A549 (cell line): ENCODE measurements at regions not wholly inside any gene's neighbourhood (a gene's known extent, or its start where the extent isn't known, plus 50 kb on each side); places are given as distances from the start of the nearest gene placed in this dataset.

Experiments
- ATAC-seq, 2 experiments: fragments of 200-7000 bp in 1 of 2; fragments of >200 bp in 1 of 2; cut with Nextera tagmentation in 1 of 2; cut with Tn5 transposase in 1 of 2; 3 replicates each; pipeline versions ENCODE4 v1.8.0 to v1.9.1; 2018 to 2020; ENCODE audit warnings: mild to moderate bottlenecking in 1 of 2, moderate library complexity in 1 of 2
- CTCF ChIA-PET: fragments of 300-600 bp; sonication (Branson Sonifier 250); formaldehyde crosslinking; extraction: SDS; loops from one replicate; lab custom pipeline; 2021; ENCODE audit warnings: antibody characterized with exemption, inconsistent platforms; lab: Yijun Ruan, JAX
- POLR2A ChIA-PET: fragments of 350-600 bp; formaldehyde crosslinking; extraction: SDS; loops from one replicate; lab custom pipeline; 2021; ENCODE audit warnings: antibody characterized with exemption, inconsistent platforms; lab: Yijun Ruan, JAX
- DNase-seq, 2 experiments: peaks; one replicate each; pipeline versions ENCODE4 v3.0.0 to v3.0.0-alpha.2; 2011 to 2016; ENCODE audit warnings: low read depth in 1 of 2, low spot score in 1 of 2
- FAIRE-seq: peaks from 2 replicates; lab custom pipeline; 2011; peaks lifted over from hg19 to GRCh38; lab: Jason Lieb, UNC
- H3K27ac ChIP-seq, 2 experiments: fragments of >200 bp; sonication (Bioruptor Twin); formaldehyde crosslinking; 3 replicates each; pipeline ENCODE4 v1.5.1; 2016 to 2017
- H3K4me1 ChIP-seq: fragments of >200 bp; sonication (Bioruptor Twin); formaldehyde crosslinking; 3 replicates; pipeline ENCODE4 v1.6.1; 2016
- H3K4me2 ChIP-seq: fragments of >200 bp; sonication (Bioruptor Twin); formaldehyde crosslinking; 3 replicates; pipeline ENCODE4 v1.6.1; 2016
- H3K4me3 ChIP-seq: fragments of >200 bp; sonication (Bioruptor Twin); formaldehyde crosslinking; 3 replicates; pipeline ENCODE4 v1.5.1; 2016
- H3K9me3 ChIP-seq: fragments of >200 bp; sonication (Bioruptor Twin); formaldehyde crosslinking; 3 replicates; pipeline ENCODE4 v1.6.1; 2016
- CBX2 ChIP-seq: fragments of 200-600 bp; sonication (generic); IDR thresholded peaks from 2 replicates; pipeline ENCODE4 v1.6.1; 2016; ENCODE audit warnings: low read depth, mild to moderate bottlenecking, borderline replicate concordance
- CBX8 ChIP-seq: fragments of 200-600 bp; sonication (generic); IDR thresholded peaks from 2 replicates; pipeline ENCODE4 v1.6.1; 2016
- CEBPB ChIP-seq, 2 experiments: fragments of >200 bp in 1 of 2; sonication (Bioruptor Twin) in 1 of 2; formaldehyde crosslinking in 1 of 2; IDR thresholded peaks; 2 replicates each; pipeline ENCODE4 v1.6.1; 2012 to 2016
- ESRRA ChIP-seq: fragments of 150-350 bp; IDR thresholded peaks from 2 replicates; pipeline ENCODE4 v1.6.1; 2014; ENCODE audit warnings: mild to moderate bottlenecking, low read length, borderline replicate concordance
- FOSL2 ChIP-seq, 2 experiments: fragments of 450-650 bp in 1 of 2; fragments of >200 bp in 1 of 2; sonication (Bioruptor Twin) in 1 of 2; formaldehyde crosslinking; IDR thresholded peaks; 2 replicates each; pipeline versions ENCODE4 v1.5.0 to v1.6.1; 2016 to 2020; ENCODE audit warnings: mild to moderate bottlenecking in 1 of 2, moderate library complexity in 1 of 2
- HDAC2 ChIP-seq: fragments of 200-600 bp; sonication (generic); IDR thresholded peaks from 2 replicates; pipeline ENCODE4 v1.6.1; 2016
- HOXA7 ChIP-seq: fragments of 250-450 bp; sonication (Bioruptor Pico); IDR thresholded peaks from 2 replicates; pipeline ENCODE4 v1.5.0; 2020; ENCODE audit warnings: mild to moderate bottlenecking, moderate library complexity
- JUNB ChIP-seq: fragments of >200 bp; sonication (Bioruptor Twin); formaldehyde crosslinking; IDR thresholded peaks from 2 replicates; pipeline ENCODE4 v1.6.1; 2016
- KDM5A ChIP-seq: fragments of 200-600 bp; sonication (generic); IDR thresholded peaks from 2 replicates; pipeline ENCODE4 v1.6.1; 2016; ENCODE audit warnings: antibody characterized with exemption, mild to moderate bottlenecking
- MAZ ChIP-seq: fragments of 150-350 bp; IDR thresholded peaks from 2 replicates; pipeline ENCODE4 v1.6.1; 2014; ENCODE audit warnings: antibody characterized with exemption, low read depth, low read length, borderline replicate concordance
- NR3C1 ChIP-seq: fragments of >200 bp; sonication (Bioruptor Twin); formaldehyde crosslinking; IDR thresholded peaks from 3 replicates; pipeline ENCODE4 v1.6.1; 2017
- PHF8 ChIP-seq: fragments of 200-600 bp; sonication (generic); IDR thresholded peaks from 2 replicates; pipeline ENCODE4 v1.6.1; 2016; ENCODE audit warnings: low read depth, mild to moderate bottlenecking, antibody characterized with exemption, moderate library complexity, borderline replicate concordance
- POLR2AphosphoS2 ChIP-seq: conservative IDR thresholded peaks from 2 replicates; pipeline ENCODE4 v1.6.1; 2012; ENCODE audit warnings: low read length, improper control_type of control experiment, inconsistent platforms
- WGBS: methylation state at CpG from one replicate; pipeline ENCODE4 v1.1.6; 2017; ENCODE audit errors: missing lambda C conversion rate; 5-methylcytosine and 5-hydroxymethylcytosine counted together
- TF ChIP-seq, protein P1 (sequence below): IDR thresholded peaks from 2 replicates; pipeline ENCODE4 v1.6.1; 2012; ENCODE audit warnings: low read depth, borderline replicate concordance
- TF ChIP-seq, protein P2 (sequence below): fragments of 200-600 bp; sonication (generic); IDR thresholded peaks from 2 replicates; pipeline ENCODE4 v1.6.1; 2016; ENCODE audit warnings: antibody characterized with exemption, mild to moderate bottlenecking, moderate library complexity
- TF ChIP-seq, protein P3 (sequence below): IDR thresholded peaks from 2 replicates; pipeline ENCODE4 v1.6.1; 2012
- TF ChIP-seq, protein P4 (sequence below): IDR thresholded peaks from 2 replicates; pipeline ENCODE4 v1.6.1; 2012
- TF ChIP-seq, protein P5 (sequence below): fragments of >200 bp; sonication (Bioruptor Twin); formaldehyde crosslinking; IDR thresholded peaks from 3 replicates; pipeline ENCODE4 v1.6.1; 2016

DNA sequence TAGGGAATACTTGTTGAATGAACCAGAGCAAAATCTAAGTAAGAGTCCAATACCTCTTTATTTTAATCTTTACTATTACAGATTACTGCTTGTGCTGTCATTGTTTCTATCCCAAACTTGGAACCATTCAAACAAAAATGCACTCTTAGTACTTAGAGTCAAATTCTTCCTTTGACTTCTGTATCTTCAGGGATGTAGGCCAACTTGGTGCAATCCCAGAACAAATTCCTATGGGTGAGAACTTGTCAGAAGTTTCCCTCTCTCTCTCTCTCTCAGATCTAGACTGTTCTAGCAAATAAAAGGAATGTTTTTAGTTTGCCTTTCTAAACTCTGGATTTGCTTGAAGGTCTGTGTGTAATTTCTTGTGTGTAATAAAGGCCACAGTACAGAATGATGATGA, 329.0 kb upstream of the TMTC4 start:
- Histone ChIP-seq H3K4me2 (no peak overlapping the region), H3K9me3 (no peaks in the 10 kb centered on the region), H3K4me1 (no peaks in the 10 kb centered on the region), H3K4me3 (no peak overlapping the region), H3K27ac (no peak overlapping the region)
- no peak for ATAC-seq
- TF ChIP-seq, protein P1, sequence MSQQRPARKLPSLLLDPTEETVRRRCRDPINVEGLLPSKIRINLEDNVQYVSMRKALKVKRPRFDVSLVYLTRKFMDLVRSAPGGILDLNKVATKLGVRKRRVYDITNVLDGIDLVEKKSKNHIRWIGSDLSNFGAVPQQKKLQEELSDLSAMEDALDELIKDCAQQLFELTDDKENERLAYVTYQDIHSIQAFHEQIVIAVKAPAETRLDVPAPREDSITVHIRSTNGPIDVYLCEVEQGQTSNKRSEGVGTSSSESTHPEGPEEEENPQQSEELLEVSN: no peak
- TF ChIP-seq NR3C1: no peak
- TF ChIP-seq, protein P2, sequence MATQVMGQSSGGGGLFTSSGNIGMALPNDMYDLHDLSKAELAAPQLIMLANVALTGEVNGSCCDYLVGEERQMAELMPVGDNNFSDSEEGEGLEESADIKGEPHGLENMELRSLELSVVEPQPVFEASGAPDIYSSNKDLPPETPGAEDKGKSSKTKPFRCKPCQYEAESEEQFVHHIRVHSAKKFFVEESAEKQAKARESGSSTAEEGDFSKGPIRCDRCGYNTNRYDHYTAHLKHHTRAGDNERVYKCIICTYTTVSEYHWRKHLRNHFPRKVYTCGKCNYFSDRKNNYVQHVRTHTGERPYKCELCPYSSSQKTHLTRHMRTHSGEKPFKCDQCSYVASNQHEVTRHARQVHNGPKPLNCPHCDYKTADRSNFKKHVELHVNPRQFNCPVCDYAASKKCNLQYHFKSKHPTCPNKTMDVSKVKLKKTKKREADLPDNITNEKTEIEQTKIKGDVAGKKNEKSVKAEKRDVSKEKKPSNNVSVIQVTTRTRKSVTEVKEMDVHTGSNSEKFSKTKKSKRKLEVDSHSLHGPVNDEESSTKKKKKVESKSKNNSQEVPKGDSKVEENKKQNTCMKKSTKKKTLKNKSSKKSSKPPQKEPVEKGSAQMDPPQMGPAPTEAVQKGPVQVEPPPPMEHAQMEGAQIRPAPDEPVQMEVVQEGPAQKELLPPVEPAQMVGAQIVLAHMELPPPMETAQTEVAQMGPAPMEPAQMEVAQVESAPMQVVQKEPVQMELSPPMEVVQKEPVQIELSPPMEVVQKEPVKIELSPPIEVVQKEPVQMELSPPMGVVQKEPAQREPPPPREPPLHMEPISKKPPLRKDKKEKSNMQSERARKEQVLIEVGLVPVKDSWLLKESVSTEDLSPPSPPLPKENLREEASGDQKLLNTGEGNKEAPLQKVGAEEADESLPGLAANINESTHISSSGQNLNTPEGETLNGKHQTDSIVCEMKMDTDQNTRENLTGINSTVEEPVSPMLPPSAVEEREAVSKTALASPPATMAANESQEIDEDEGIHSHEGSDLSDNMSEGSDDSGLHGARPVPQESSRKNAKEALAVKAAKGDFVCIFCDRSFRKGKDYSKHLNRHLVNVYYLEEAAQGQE: no peak
- DNase-seq: no peak
- FAIRE-seq: no peak
- CTCF ChIA-PET: no interaction called here
- POLR2A ChIA-PET: no interaction called here

DNA sequence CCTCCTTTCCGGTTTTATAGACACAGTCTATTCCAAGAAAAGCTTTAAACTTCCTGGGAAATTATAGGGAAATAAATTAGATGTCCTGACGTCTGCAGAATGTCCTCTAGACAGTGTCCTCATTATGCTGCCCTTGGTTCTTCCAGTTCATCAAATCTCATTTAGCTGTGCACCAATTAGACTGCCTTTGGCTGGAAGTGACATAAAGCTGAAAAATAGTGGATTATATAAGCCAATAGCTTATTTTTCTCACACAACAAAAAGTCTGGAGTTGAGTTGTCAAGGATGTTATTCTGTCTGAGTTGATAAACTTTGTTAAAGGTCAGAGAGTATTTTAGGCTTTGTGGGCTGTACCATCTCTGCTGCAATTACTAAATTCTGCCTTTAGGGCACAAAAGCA, 314.8 kb upstream of the TMTC4 start:
- Histone ChIP-seq H3K4me1 (no peaks in the 10 kb centered on the region), H3K9me3 (no peaks in the 10 kb centered on the region), H3K4me3 (no peak overlapping the region), H3K4me2 (no peak overlapping the region), H3K27ac (no peak overlapping the region)
- 0% methylated on average over 2 of the region's 2 CpGs for WGBS
- FAIRE-seq (no peak), ATAC-seq (no peak), DNase-seq (no peak)
- TF ChIP-seq PHF8 (no peak), POLR2AphosphoS2 (no peak), CBX2 (no peak), ESRRA (no peak), CEBPB (IDR thresholded peaks at IDR 0.05) (no peak), HDAC2 (no peak)
- ChIA-PET CTCF (no interaction called here), POLR2A (no interaction called here)

DNA sequence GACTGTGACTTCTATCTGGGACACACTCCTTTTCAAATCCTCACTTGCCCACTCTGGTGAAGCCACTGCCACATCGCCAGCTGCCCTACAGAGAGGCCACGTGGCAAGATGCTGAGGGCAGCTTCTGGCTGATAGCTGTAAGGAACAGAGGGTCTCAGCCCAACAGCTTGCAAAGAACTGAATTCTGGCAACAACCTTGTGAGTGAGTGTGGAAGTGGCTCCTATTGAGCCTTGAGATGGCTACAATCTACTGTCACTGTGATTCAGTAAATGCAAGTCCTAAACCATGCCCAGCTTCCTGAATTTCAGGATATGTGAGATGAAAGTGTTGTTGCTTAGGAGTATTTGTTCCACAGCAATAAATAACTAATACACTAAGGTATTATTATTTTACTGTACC, 314.3 kb upstream of the TMTC4 start:
- Histone ChIP-seq H3K9me3 (no peaks in the 10 kb centered on the region), H3K27ac (no peak overlapping the region), H3K4me3 (no peak overlapping the region), H3K4me1 (no peaks in the 10 kb centered on the region), H3K4me2 (no peak overlapping the region)
- CTCF ChIA-PET: no interaction called here
- TF ChIP-seq HOXA7 (CRISPR knock-in tag) (no peak), JUNB (no peak), ESRRA (no peak), MAZ (no peak)
- TF ChIP-seq, protein P3, sequence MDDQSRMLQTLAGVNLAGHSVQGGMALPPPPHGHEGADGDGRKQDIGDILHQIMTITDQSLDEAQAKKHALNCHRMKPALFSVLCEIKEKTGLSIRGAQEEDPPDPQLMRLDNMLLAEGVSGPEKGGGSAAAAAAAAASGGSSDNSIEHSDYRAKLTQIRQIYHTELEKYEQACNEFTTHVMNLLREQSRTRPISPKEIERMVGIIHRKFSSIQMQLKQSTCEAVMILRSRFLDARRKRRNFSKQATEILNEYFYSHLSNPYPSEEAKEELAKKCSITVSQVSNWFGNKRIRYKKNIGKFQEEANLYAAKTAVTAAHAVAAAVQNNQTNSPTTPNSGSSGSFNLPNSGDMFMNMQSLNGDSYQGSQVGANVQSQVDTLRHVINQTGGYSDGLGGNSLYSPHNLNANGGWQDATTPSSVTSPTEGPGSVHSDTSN: no peak
- TF ChIP-seq, protein P4, sequence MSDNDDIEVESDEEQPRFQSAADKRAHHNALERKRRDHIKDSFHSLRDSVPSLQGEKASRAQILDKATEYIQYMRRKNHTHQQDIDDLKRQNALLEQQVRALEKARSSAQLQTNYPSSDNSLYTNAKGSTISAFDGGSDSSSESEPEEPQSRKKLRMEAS: no peak
- WGBS: 0% methylated on average over 1 of the region's 2 CpGs
- ATAC-seq (no peak), FAIRE-seq (no peak), DNase-seq (no peak)
- POLR2A ChIA-PET: no interaction called here

DNA sequence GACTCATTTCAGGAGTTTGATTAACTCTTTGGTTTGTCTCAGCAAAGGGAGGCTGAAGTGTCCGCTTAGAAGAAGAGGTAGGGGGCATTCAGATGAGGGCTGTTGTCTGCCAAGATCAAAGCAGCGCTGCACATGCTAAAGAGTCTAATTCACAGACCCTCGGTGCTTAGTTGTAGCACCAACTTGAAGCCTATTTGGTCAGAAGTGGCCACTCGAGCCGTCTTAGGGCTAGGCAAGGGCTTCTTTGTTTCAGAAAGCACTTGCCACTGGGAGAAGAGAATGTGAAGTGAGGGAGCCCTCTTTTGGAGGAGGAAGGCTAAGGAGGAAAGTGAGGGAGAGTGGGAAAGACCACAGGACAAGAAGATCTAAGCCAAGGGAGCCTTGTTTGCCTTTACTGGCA, 313.4 kb upstream of the TMTC4 start:
- no peaks in the 10 kb centered on the region for H3K4me1 ChIP-seq
- ChIA-PET POLR2A (no interaction called here), CTCF (no interaction called here)
- H3K27ac ChIP-seq: no peak overlapping the region
- H3K9me3 ChIP-seq: no peaks in the 10 kb centered on the region
- no peak overlapping the region for H3K4me3 ChIP-seq
- no peak for FAIRE-seq
- no peak overlapping the region for H3K4me2 ChIP-seq
- WGBS: 5% methylated on average over 5 of the region's 5 CpGs
- TF ChIP-seq, protein P5, sequence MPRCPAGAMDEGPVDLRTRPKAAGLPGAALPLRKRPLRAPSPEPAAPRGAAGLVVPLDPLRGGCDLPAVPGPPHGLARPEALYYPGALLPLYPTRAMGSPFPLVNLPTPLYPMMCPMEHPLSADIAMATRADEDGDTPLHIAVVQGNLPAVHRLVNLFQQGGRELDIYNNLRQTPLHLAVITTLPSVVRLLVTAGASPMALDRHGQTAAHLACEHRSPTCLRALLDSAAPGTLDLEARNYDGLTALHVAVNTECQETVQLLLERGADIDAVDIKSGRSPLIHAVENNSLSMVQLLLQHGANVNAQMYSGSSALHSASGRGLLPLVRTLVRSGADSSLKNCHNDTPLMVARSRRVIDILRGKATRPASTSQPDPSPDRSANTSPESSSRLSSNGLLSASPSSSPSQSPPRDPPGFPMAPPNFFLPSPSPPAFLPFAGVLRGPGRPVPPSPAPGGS: no peak
- no peak for TF ChIP-seq FOSL2 (IDR thresholded peaks at IDR 0.05)
- TF ChIP-seq FOSL2 (CRISPR knock-in tag; IDR thresholded peaks at IDR 0.05): no peak
- no peak for TF ChIP-seq KDM5A
- TF ChIP-seq CBX8: no peak
- ATAC-seq: no peak
- DNase-seq: peak in 1 of 2 experiments; percentile 1
